Endodermal cell (in vitro differentiated cells): ENCODE measurements at regions not wholly inside any gene's neighbourhood (a gene's known extent, or its start where the extent isn't known, plus 50 kb on each side); places are given as distances from the start of the nearest gene placed in this dataset.
"Not testable (repeated sequence)": the region's sequence is repeated elsewhere in the genome, so short reads cannot be mapped to it uniquely, and the experiment has no call there.

ENCODE experiments used
- DNase-seq: peaks from one replicate; pipeline ENCODE4 v3.0.0-alpha.2; 2017
- H3K27ac ChIP-seq: 2 replicates; pipeline ENCODE4 v1.5.1; 2013; ENCODE audit warnings: mild to moderate bottlenecking, low read depth, low read length, moderate library complexity
- H3K27me3 ChIP-seq: 2 replicates; pipeline ENCODE4 v1.6.1; 2013; ENCODE audit warnings: mild to moderate bottlenecking, low read length, moderate library complexity; ENCODE audit not compliant: insufficient read depth, control insufficient read depth, poor library complexity, severe bottlenecking
- H3K36me3 ChIP-seq: 2 replicates; pipeline ENCODE4 v1.7.0; 2013; ENCODE audit warnings: mild to moderate bottlenecking, low read length, moderate library complexity; ENCODE audit not compliant: control insufficient read depth, insufficient read depth
- H3K4me1 ChIP-seq: one replicate; pipeline ENCODE4 v1.7.0; 2013; ENCODE audit warnings: low read length; ENCODE audit not compliant: control insufficient read depth, insufficient read depth
- H3K4me3 ChIP-seq: 2 replicates; pipeline ENCODE4 v1.5.1; 2013; ENCODE audit warnings: mild to moderate bottlenecking, low read length, moderate library complexity
- H3K9ac ChIP-seq: 2 replicates; pipeline ENCODE4 v1.6.1; 2013; ENCODE audit warnings: mild to moderate bottlenecking, low read length, moderate library complexity; ENCODE audit not compliant: poor library complexity, severe bottlenecking; ENCODE audit errors: extremely low read depth
- H3K9me3 ChIP-seq: 2 replicates; pipeline ENCODE4 v1.6.1; 2013; ENCODE audit warnings: mild to moderate bottlenecking, low read length, moderate library complexity; ENCODE audit not compliant: control insufficient read depth
- H3K27ac Mint-ChIP-seq: 2 replicates; pipeline ENCODE4 v1.8.0; 2020; ENCODE audit warnings: mixed read lengths
- H3K27me3 Mint-ChIP-seq: 2 replicates; pipeline ENCODE4 v1.8.0; 2021; ENCODE audit warnings: mild to moderate bottlenecking, mixed read lengths; ENCODE audit not compliant: insufficient read depth
- H3K36me3 Mint-ChIP-seq: 2 replicates; pipeline ENCODE4 v1.8.0; 2020; ENCODE audit warnings: low read depth, mixed read lengths
- H3K4me1 Mint-ChIP-seq: 2 replicates; pipeline ENCODE4 v1.8.0; 2020; ENCODE audit warnings: mixed read lengths
- H3K4me3 Mint-ChIP-seq: 2 replicates; pipeline ENCODE4 v1.8.0; 2020; ENCODE audit warnings: mild to moderate bottlenecking, moderate library complexity, mixed read lengths
- H3K9me3 Mint-ChIP-seq: 2 replicates; pipeline ENCODE4 v1.8.0; 2020; ENCODE audit warnings: mild to moderate bottlenecking, mixed read lengths
- CTCF ChIP-seq: fragments of 200-600 bp; sonication (generic); conservative IDR thresholded peaks from 2 replicates; pipeline ENCODE4 v1.5.0; 2021; ENCODE audit warnings: antibody characterized with exemption, mild to moderate bottlenecking
- WGBS, 2 experiments: methylation state at CpG; one replicate each; pipeline versions ENCODE4 v1.1.5 to v1.1.7; 2013; ENCODE audit warnings: missing lambda C conversion rate in 2 of 2, mixed read lengths in 1 of 2; ENCODE audit not compliant: insufficient coverage in 1 of 2, insufficient read length in 1 of 2; 5-methylcytosine and 5-hydroxymethylcytosine counted together

GRCh38 chr6:170003451-170004160, 252.2 kb downstream of the ERMARD start:
- no peak for DNase-seq
- Histone ChIP-seq H3K4me1 (peaks cover 12% of the 10 kb centered on the region), H3K27me3 (no peaks in the 10 kb centered on the region), H3K4me3 (no peak overlapping the region), H3K36me3 (no peaks in the 10 kb centered on the region), H3K27ac (no peak overlapping the region), H3K9ac (no peak overlapping the region), H3K9me3 (peaks cover 46% of the 10 kb centered on the region)
- 67% methylated on average over 1 of the region's 1 CpG for WGBS, 2 experiments
- peaks cover 69% of the 10 kb centered on the region for H3K9me3 Mint-ChIP-seq
- H3K27me3 Mint-ChIP-seq = no peaks in the 10 kb centered on the region
- H3K4me3 Mint-ChIP-seq = no peak overlapping the region
- H3K36me3 Mint-ChIP-seq = peaks cover 24% of the 10 kb centered on the region
- peaks cover 22% of the 10 kb centered on the region for H3K4me1 Mint-ChIP-seq
- H3K27ac Mint-ChIP-seq = no peak overlapping the region
- TF ChIP-seq CTCF = no peak

DNA sequence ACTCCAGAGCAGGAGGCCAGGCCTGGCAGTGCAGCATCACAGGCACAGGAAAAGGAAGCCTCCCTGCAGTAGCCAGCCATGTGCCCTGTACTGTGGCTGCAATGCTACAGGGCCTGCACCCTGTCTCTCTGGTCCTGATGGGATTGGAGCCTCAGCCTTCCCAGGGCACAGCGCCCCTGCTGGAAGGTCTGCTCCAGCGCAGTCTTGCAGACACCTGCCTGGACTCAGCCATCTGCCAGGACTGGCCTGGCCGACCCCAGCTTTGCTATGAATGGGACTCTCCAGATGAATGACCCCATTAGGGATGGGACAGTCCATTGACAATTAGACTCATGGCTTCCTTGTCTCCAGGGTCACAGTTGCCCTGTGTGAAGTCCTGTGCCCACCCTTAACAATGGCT, 251.6 kb downstream of the ERMARD start:
- peaks cover 24% of the 10 kb centered on the region for H3K36me3 Mint-ChIP-seq
- no peak for DNase-seq
- Histone ChIP-seq H3K9ac (no peak overlapping the region), H3K9me3 (peaks cover 46% of the 10 kb centered on the region), H3K27ac (no peak overlapping the region), H3K4me3 (no peak overlapping the region), H3K4me1 (peaks cover 7% of the 10 kb centered on the region), H3K27me3 (no peaks in the 10 kb centered on the region), H3K36me3 (no peaks in the 10 kb centered on the region)
- peaks cover 16% of the 10 kb centered on the region for H3K4me1 Mint-ChIP-seq
- peak; percentile 36 for TF ChIP-seq CTCF
- H3K4me3 Mint-ChIP-seq = no peak overlapping the region
- H3K27me3 Mint-ChIP-seq = no peaks in the 10 kb centered on the region
- 91 to 93% methylated on average over 3 of the region's 3 CpGs for WGBS, 2 experiments
- H3K9me3 Mint-ChIP-seq = peaks cover 69% of the 10 kb centered on the region
- H3K27ac Mint-ChIP-seq = no peak overlapping the region

DNA sequence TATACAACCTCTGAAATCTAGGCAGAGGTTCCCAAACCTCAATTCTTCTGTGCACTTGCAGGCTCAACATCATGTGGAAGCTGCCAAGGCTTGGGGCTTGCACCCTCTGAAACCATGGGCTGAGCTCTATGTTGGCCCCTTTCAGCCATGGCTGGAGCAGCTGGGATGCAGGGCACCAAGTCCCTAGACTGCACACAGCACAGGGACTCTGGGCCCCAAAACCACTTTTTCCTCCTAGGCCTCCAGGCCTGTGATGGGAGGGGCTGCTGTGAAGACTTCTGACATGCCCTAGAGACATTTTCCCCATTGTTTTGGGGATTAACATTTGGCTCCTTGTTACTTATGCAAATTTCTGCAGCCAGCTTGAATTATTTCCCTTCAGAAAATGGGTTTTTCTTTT, 250.4 kb downstream of the ERMARD start:
- H3K36me3 ChIP-seq, DNase-seq, H3K27ac Mint-ChIP-seq, H3K4me1 ChIP-seq, H3K9ac ChIP-seq, H3K27me3 ChIP-seq, H3K27me3 Mint-ChIP-seq, H3K4me1 Mint-ChIP-seq, H3K27ac ChIP-seq, H3K4me3 ChIP-seq, H3K4me3 Mint-ChIP-seq: not testable (repeated sequence)
- H3K9me3 ChIP-seq = peaks cover 46% of the 10 kb centered on the region
- peaks cover 24% of the 10 kb centered on the region for H3K36me3 Mint-ChIP-seq
- peaks cover 69% of the 10 kb centered on the region for H3K9me3 Mint-ChIP-seq
